ENCODE measurements at regions not wholly inside any gene's neighbourhood (a gene's known extent, or its start where the extent isn't known, plus 50 kb on each side); places are given as distances from the start of the nearest gene placed in this dataset.

GRCh38 chr12:96120359-96121100 lies 73.6 kb upstream of the ELK3 start:
- TF ChIP-seq CTCF (conservative IDR thresholded peaks at IDR 0.05 in 1 of 2, IDR thresholded peaks at IDR 0.05 in 1 of 2; ENCODE audit: extremely low read depth in 1 of 2, insufficient read depth in 1 of 2, low read depth in 1 of 2, low read length in 2 of 2) (no peak), EZH2 (IDR thresholded peaks at IDR 0.05; ENCODE audit: borderline replicate concordance, low read length) (no peak)
